ENCODE measurements at regions not wholly inside any gene's neighbourhood (a gene's known extent, or its start where the extent isn't known, plus 50 kb on each side); places are given as distances from the start of the nearest gene placed in this dataset.

DNA sequence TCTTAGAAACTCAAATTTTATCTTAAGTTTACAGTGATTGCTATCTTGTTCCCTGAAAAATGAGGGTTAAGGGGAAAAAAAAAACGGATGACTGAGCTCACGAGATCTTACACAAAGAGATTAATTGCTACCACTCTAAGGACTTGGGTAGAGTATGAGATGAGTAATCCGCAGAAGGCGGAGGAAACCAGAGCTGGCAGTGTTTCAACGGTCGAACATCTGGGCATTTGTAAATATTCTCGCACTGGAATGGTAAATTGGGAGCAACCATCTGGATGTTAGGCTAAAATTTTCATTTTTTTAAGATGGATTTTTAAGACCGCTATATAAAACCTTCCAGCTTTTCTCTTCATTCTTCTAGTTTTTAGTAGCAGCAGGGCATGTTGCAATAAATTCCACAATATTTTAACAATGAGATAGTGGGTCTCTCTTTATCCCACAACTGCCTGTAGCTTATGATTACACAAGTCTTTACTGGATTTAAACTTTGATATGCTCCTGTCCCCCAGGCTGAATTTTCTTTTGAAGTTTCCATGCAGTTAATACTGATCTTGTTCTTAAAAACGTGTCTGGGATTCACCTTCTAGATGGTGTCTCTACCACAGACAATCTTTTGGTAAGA is 1324.1 kb downstream of the AACS start:
- H3K4me1 ChIP-seq (ENCODE audit: control insufficient read depth in 2 of 2, insufficient read depth in 2 of 2, low read length in 2 of 2), result no peaks in the 10 kb centered on the region
- Mint-ChIP-seq H3K27ac (no peak overlapping the region), H3K9me3 (ENCODE audit: insufficient read depth) (no peaks in the 10 kb centered on the region), H3K27me3 (no peaks in the 10 kb centered on the region), H3K4me3 (no peak overlapping the region), H3K4me1 (no peaks in the 10 kb centered on the region)
- no peaks in the 10 kb centered on the region for H3K79me2 ChIP-seq (ENCODE audit: control insufficient read depth, insufficient read depth, low read length)
- H3K27ac ChIP-seq (ENCODE audit: low read length in 2 of 2), result no peak overlapping the region
- WGBS (ENCODE audit: insufficient coverage), result 71% methylated on average over 4 of the region's 9 CpGs
- no peaks in the 10 kb centered on the region for H3K36me3 ChIP-seq (replicated peaks in 1 of 2; ENCODE audit: control extremely low read depth in 1 of 2, control insufficient read depth in 1 of 2, extremely low read depth in 1 of 2, insufficient read depth in 2 of 2, low read length in 1 of 2)
- no peak for DNase-seq
- POLR2A ChIA-PET, result no interaction called here
- no peak overlapping the region for H2AFZ ChIP-seq (ENCODE audit: insufficient read depth, low read depth, low read length, poor library complexity, severe bottlenecking)
- H3K9ac ChIP-seq (ENCODE audit: low read length), result no peak overlapping the region
- no peaks in the 10 kb centered on the region for H4K20me1 ChIP-seq (ENCODE audit: control insufficient read depth, insufficient read depth, low read length, poor library complexity, severe bottlenecking)
- CTCF ChIA-PET, result no interaction called here
- ATAC-seq (ENCODE audit: low read depth), result no peak
- H3K9me3 ChIP-seq (ENCODE audit: control extremely low read depth in 1 of 3, control insufficient read depth in 2 of 3, insufficient read depth in 1 of 3, low read length in 2 of 3), result peaks cover 0 to 3% (median 0%) of the 10 kb centered on the region in 3 donors
- H3K27me3 ChIP-seq (replicated peaks in 1 of 4; ENCODE audit: control extremely low read depth in 1 of 4, control insufficient read depth in 3 of 4, insufficient read depth in 4 of 4, low read length in 3 of 4), result no peaks in the 10 kb centered on the region
- H3K4me3 ChIP-seq (ENCODE audit: control extremely low read depth in 1 of 5, extremely low read depth in 1 of 5, insufficient read depth in 1 of 5, low read depth in 2 of 5, low read length in 4 of 5), result no peak overlapping the region
- H3K4me2 ChIP-seq (replicated peaks; ENCODE audit: low read depth, low read length, poor library complexity, severe bottlenecking), result no peak overlapping the region
- intact Hi-C loops (cut with micrococcal nuclease), result no loop called here
- TF ChIP-seq, protein P1, sequence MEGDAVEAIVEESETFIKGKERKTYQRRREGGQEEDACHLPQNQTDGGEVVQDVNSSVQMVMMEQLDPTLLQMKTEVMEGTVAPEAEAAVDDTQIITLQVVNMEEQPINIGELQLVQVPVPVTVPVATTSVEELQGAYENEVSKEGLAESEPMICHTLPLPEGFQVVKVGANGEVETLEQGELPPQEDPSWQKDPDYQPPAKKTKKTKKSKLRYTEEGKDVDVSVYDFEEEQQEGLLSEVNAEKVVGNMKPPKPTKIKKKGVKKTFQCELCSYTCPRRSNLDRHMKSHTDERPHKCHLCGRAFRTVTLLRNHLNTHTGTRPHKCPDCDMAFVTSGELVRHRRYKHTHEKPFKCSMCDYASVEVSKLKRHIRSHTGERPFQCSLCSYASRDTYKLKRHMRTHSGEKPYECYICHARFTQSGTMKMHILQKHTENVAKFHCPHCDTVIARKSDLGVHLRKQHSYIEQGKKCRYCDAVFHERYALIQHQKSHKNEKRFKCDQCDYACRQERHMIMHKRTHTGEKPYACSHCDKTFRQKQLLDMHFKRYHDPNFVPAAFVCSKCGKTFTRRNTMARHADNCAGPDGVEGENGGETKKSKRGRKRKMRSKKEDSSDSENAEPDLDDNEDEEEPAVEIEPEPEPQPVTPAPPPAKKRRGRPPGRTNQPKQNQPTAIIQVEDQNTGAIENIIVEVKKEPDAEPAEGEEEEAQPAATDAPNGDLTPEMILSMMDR (IDR thresholded peaks at IDR 0.05), result no peak
- no peak for TF ChIP-seq EZH2 (IDR thresholded peaks at IDR 0.05; ENCODE audit: borderline replicate concordance, insufficient read depth, low read depth, low read length, poor library complexity, severe bottlenecking)

DNA sequence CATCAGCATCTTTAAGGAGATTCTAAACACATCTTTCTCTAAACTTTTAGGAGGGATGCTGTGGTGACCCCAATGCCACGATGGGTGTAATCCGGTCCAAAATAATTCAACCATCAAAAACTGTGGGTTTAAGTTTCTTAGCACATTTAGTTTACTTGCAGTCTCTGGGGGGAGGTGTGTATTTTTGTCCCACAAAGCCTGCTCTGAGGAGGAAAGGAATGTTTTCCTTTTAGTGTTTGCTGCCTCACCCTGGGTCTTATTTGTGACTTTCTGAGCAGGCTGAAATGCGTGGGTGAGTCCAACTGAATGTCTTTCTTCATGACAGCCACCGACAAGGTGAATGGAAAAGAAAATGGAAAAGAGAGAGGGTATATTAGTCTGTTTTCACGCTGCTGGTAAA is 1324.7 kb downstream of the AACS start:
- H3K27me3 Mint-ChIP-seq, result no peaks in the 10 kb centered on the region
- POLR2A ChIA-PET, result no interaction called here
- H4K20me1 ChIP-seq (ENCODE audit: control insufficient read depth, insufficient read depth, low read length, poor library complexity, severe bottlenecking), result no peaks in the 10 kb centered on the region
- no peak overlapping the region for H2AFZ ChIP-seq (ENCODE audit: insufficient read depth, low read depth, low read length, poor library complexity, severe bottlenecking)
- DNase-seq, result no peak
- no peak overlapping the region for H3K4me2 ChIP-seq (replicated peaks; ENCODE audit: low read depth, low read length, poor library complexity, severe bottlenecking)
- CTCF ChIA-PET, result no interaction called here
- no peaks in the 10 kb centered on the region for H3K27me3 ChIP-seq (replicated peaks in 1 of 4; ENCODE audit: control extremely low read depth in 1 of 4, control insufficient read depth in 3 of 4, insufficient read depth in 4 of 4, low read length in 3 of 4)
- H3K4me3 ChIP-seq (ENCODE audit: control extremely low read depth in 1 of 5, extremely low read depth in 1 of 5, insufficient read depth in 1 of 5, low read depth in 2 of 5, low read length in 4 of 5), result no peak overlapping the region
- intact Hi-C loops (cut with micrococcal nuclease), result no loop called here
- WGBS (ENCODE audit: insufficient coverage), result 72% methylated on average over 2 of the region's 5 CpGs
- H3K9me3 Mint-ChIP-seq (ENCODE audit: insufficient read depth), result no peaks in the 10 kb centered on the region
- H3K79me2 ChIP-seq (ENCODE audit: control insufficient read depth, insufficient read depth, low read length), result no peaks in the 10 kb centered on the region
- H3K27ac ChIP-seq (ENCODE audit: low read length in 2 of 2), result no peak overlapping the region
- no peaks in the 10 kb centered on the region for H3K36me3 ChIP-seq (replicated peaks in 1 of 2; ENCODE audit: control extremely low read depth in 1 of 2, control insufficient read depth in 1 of 2, extremely low read depth in 1 of 2, insufficient read depth in 2 of 2, low read length in 1 of 2)
- no peaks in the 10 kb centered on the region for H3K4me1 Mint-ChIP-seq
- H3K27ac Mint-ChIP-seq, result no peak overlapping the region
- peaks cover 0 to 3% (median 0%) of the 10 kb centered on the region in 3 donors for H3K9me3 ChIP-seq (ENCODE audit: control extremely low read depth in 1 of 3, control insufficient read depth in 2 of 3, insufficient read depth in 1 of 3, low read length in 2 of 3)
- TF ChIP-seq, protein P1 (IDR thresholded peaks at IDR 0.05), result no peak
- TF ChIP-seq EZH2 (IDR thresholded peaks at IDR 0.05; ENCODE audit: borderline replicate concordance, insufficient read depth, low read depth, low read length, poor library complexity, severe bottlenecking), result no peak
- H3K9ac ChIP-seq (ENCODE audit: low read length), result no peak overlapping the region
- H3K4me3 Mint-ChIP-seq, result no peak overlapping the region
- no peaks in the 10 kb centered on the region for H3K4me1 ChIP-seq (ENCODE audit: control insufficient read depth in 2 of 2, insufficient read depth in 2 of 2, low read length in 2 of 2)
- no peak for ATAC-seq (ENCODE audit: low read depth)

All from B cell (primary cell).